SH-SY5Y (cell line): ENCODE measurements at regions not wholly inside any gene's neighbourhood (a gene's known extent, or its start where the extent isn't known, plus 50 kb on each side); places are given as distances from the start of the nearest gene placed in this dataset.

Experiments used
- GATA2 ChIP-seq: IDR thresholded peaks from 2 replicates; pipeline ENCODE4 v1.6.1; 2011; ENCODE audit warnings: mild to moderate bottlenecking, low read depth, low read length
- GATA3 ChIP-seq: IDR thresholded peaks from 2 replicates; pipeline ENCODE4 v1.6.1; 2011; ENCODE audit warnings: low read depth, mild to moderate bottlenecking, low read length, moderate library complexity

- TF ChIP-seq GATA2: no peak
- TF ChIP-seq GATA3: no peak
Measured at GRCh38 chr19:29431332-29431731, 94.5 kb upstream of the VSTM2B start.
